Transverse colon (tissue), 4 donors: ENCODE measurements at regions not wholly inside any gene's neighbourhood (a gene's known extent, or its start where the extent isn't known, plus 50 kb on each side); places are given as distances from the start of the nearest gene placed in this dataset.
A peak's percentile ranks its signal among the peaks of the same experiment; 100 is the strongest.

Experiments used
- DNase-seq: peaks from one replicate; pipeline ENCODE4 v3.0.0-alpha.2; 2019
- H3K27ac ChIP-seq, 4 donors: fragments of 200-600 bp; sonication (generic); 2 replicates each; pipeline ENCODE4 v1.5.1; 2016 to 2018; ENCODE audit warnings: inconsistent platforms in 4 of 4
- H3K27me3 ChIP-seq: fragments of 200-600 bp; sonication (generic); 2 replicates; pipeline ENCODE4 v1.5.1; 2017; ENCODE audit warnings: inconsistent platforms
- H3K36me3 ChIP-seq, 4 donors: fragments of 200-600 bp; sonication (generic); 2 replicates each; pipeline ENCODE4 v1.5.1; 2017 to 2019; ENCODE audit warnings: inconsistent platforms in 4 of 4
- H3K4me1 ChIP-seq, 4 donors: fragments of 200-600 bp; sonication (generic); 2 replicates each; pipeline ENCODE4 v1.5.1; 2017 to 2020; ENCODE audit warnings: inconsistent platforms in 4 of 4
- H3K4me3 ChIP-seq, 4 donors: fragments of 200-600 bp; sonication (generic); 1 replicate in 1 of 4; 2 replicates in 3 of 4; pipeline versions ENCODE4 v1.5.1 to v1.6.1; 2017 to 2019; ENCODE audit warnings: inconsistent platforms in 4 of 4
- H3K9me3 ChIP-seq, 2 donors: fragments of 200-600 bp; sonication (generic); 2 replicates each; pipeline ENCODE4 v1.5.1; 2017 to 2019; ENCODE audit warnings: inconsistent platforms in 2 of 2
- CTCF ChIP-seq, 5 experiments: fragments of 200-600 bp in 3 of 5; fragments of 450-650 bp in 2 of 5; sonication (generic) in 3 of 5; IDR thresholded peaks; 1 replicate in 2 of 5; 2 replicates in 3 of 5; pipeline ENCODE4 v1.5.1; 2016 to 2017; ENCODE audit warnings: antibody characterized with exemption in 5 of 5, inconsistent platforms in 3 of 5, mild to moderate bottlenecking in 2 of 5, moderate library complexity in 1 of 5
- EP300 ChIP-seq: sonication (generic); formaldehyde crosslinking; IDR thresholded peaks from one replicate; pipeline ENCODE4 v1.6.1; 2017; ENCODE audit warnings: antibody characterized with exemption, low read depth
- POLR2A ChIP-seq: fragments of 450-650 bp; IDR thresholded peaks from one replicate; pipeline ENCODE4 v1.6.1; 2016; ENCODE audit warnings: antibody characterized with exemption, mild to moderate bottlenecking, moderate library complexity
- POLR2AphosphoS5 ChIP-seq, 3 donors: sonication (generic); formaldehyde crosslinking; IDR thresholded peaks; one replicate each; pipeline ENCODE4 v1.6.1; 2016; ENCODE audit warnings: antibody characterized with exemption in 3 of 3
- WGBS, 2 donors: methylation state at CpG; one replicate each; pipeline ENCODE4 v1.1.5; 2018; ENCODE audit warnings: low coverage in 1 of 2; 5-methylcytosine and 5-hydroxymethylcytosine counted together
- in situ Hi-C, 4 donors: fragments of 200-750 bp; cut with MboI; loops; one replicate each; pipeline versions ENCODE4 v1.15.0 to v1.15.1; 2017; ENCODE audit warnings: low sequenced_read_pairs in 3 of 4, low pct_ligation_motif_present in 1 of 4, low pct_unique_long_range_greater_than_20kb in 1 of 4
- intact Hi-C: fragments of 100-400 bp; cut with DNase I; formaldehyde crosslinking; loops from one replicate; pipeline ENCODE4 v1.15.1; 2023; ENCODE audit warnings: low total_unique reads

- TF ChIP-seq POLR2A (no peak), CTCF (IDR thresholded peaks at IDR 0.05) (no peak), EP300 (no peak), POLR2AphosphoS5 (IDR thresholded peaks at IDR 0.05) (no peak)
- in situ Hi-C loops: no loop called here
- H3K9me3 ChIP-seq: peaks cover 2 to 3% of the 10 kb centered on the region in 2 donors
- peaks cover 0 to 7% (median 1%) of the 10 kb centered on the region in 4 donors for H3K4me1 ChIP-seq
- no peak overlapping the region for H3K4me3 ChIP-seq
- no peaks in the 10 kb centered on the region for H3K27me3 ChIP-seq
- WGBS, 2 donors: 74 to 87% methylated on average over 2 to 6 of the region's 6 CpGs
- intact Hi-C loops: no loop called here
- no peaks in the 10 kb centered on the region for H3K36me3 ChIP-seq
- H3K27ac ChIP-seq: no peak overlapping the region
- no peak for DNase-seq
Measured at GRCh38 chr10:93175490-93175889, 101.8 kb downstream of the CYP26A1 start.

- TF ChIP-seq POLR2AphosphoS5 (IDR thresholded peaks at IDR 0.05) (no peak), POLR2A (no peak)
- H3K4me3 ChIP-seq: no peak overlapping the region
- H3K36me3 ChIP-seq: no peaks in the 10 kb centered on the region
- intact Hi-C loops (no loop called here), in situ Hi-C loops (no loop called here)
- no peaks in the 10 kb centered on the region for H3K9me3 ChIP-seq
- H3K4me1 ChIP-seq: peaks cover 0 to 7% (median 1%) of the 10 kb centered on the region in 4 donors
- no peak for DNase-seq
- H3K27ac ChIP-seq: no peak overlapping the region
- H3K27me3 ChIP-seq: no peaks in the 10 kb centered on the region
Measured at GRCh38 chr10:93177511-93177910, 103.8 kb downstream of the CYP26A1 start.

GRCh38 chr10:93178226-93178625 is 104.5 kb downstream of the CYP26A1 start:
- no peaks in the 10 kb centered on the region for H3K36me3 ChIP-seq
- DNase-seq: no peak
- H3K9me3 ChIP-seq: no peaks in the 10 kb centered on the region
- H3K4me1 ChIP-seq: peaks cover 0 to 6% (median 1%) of the 10 kb centered on the region in 4 donors
- no peak overlapping the region for H3K27ac ChIP-seq
- TF ChIP-seq CTCF (IDR thresholded peaks at IDR 0.05) (no peak), EP300 (no peak), POLR2AphosphoS5 (IDR thresholded peaks at IDR 0.05) (no peak), POLR2A (no peak)
- H3K4me3 ChIP-seq: no peak overlapping the region
- intact Hi-C loops (no loop called here), in situ Hi-C loops (no loop called here)
- H3K27me3 ChIP-seq: no peaks in the 10 kb centered on the region

- 61 to 66% methylated on average over 8 to 14 of the region's 14 CpGs for WGBS, 2 donors
- intact Hi-C loops: no loop called here
Measured at GRCh38 chr10:93180482-93180931, 106.8 kb downstream of the CYP26A1 start.

More at GRCh38 chr10:93180482-93180931, 106.8 kb downstream of the CYP26A1 start:
- TF ChIP-seq POLR2AphosphoS5 (IDR thresholded peaks at IDR 0.05) (no peak), CTCF (IDR thresholded peaks at IDR 0.05) (no peak), EP300 (no peak), POLR2A (no peak)
- Histone ChIP-seq H3K4me1 (no peaks in the 10 kb centered on the region), H3K4me3 (no peak overlapping the region), H3K9me3 (no peaks in the 10 kb centered on the region), H3K36me3 (no peaks in the 10 kb centered on the region), H3K27ac (no peak overlapping the region), H3K27me3 (no peaks in the 10 kb centered on the region)
- peak; percentile 12 for DNase-seq
- in situ Hi-C loops: no loop called here
